K562 (cell line): ENCODE measurements at regions not wholly inside any gene's neighbourhood (a gene's known extent, or its start where the extent isn't known, plus 50 kb on each side); places are given as distances from the start of the nearest gene placed in this dataset.

Experiments used
- BMI1 ChIP-seq: fragments of 150-350 bp; IDR thresholded peaks from 2 replicates; pipeline ENCODE4 v1.6.1; 2014; ENCODE audit warnings: low read length
- C11orf30 ChIP-seq: fragments of 450-650 bp; IDR thresholded peaks from 2 replicates; pipeline ENCODE4 v1.6.1; 2016; ENCODE audit warnings: low read depth, mild to moderate bottlenecking
- HEY1 ChIP-seq: fragments of 250-450 bp; sonication (Bioruptor Pico); IDR thresholded peaks from 2 replicates; pipeline ENCODE4 v1.5.0; 2020; ENCODE audit warnings: mild to moderate bottlenecking, moderate library complexity, borderline replicate concordance
- MAFG ChIP-seq: fragments of 450-650 bp; conservative IDR thresholded peaks from 2 replicates; pipeline ENCODE4 v1.6.1; 2016; ENCODE audit warnings: missing genetic modification characterization, missing compliant biosample characterization
- MNT ChIP-seq, 2 experiments: fragments of 450-650 bp; conservative IDR thresholded peaks; 2 replicates each; pipeline ENCODE4 v1.6.1; 2017; ENCODE audit warnings: mild to moderate bottlenecking in 2 of 2, moderate library complexity in 2 of 2
- MYC ChIP-seq, 2 experiments: fragments of 250-450 bp in 1 of 2; sonication (Bioruptor Pico) in 1 of 2; IDR thresholded peaks; 2 replicates each; pipeline versions ENCODE4 v1.5.1 to v1.6.1; 2012 to 2021; ENCODE audit warnings: low read depth in 2 of 2, borderline replicate concordance in 1 of 2, improper control_type of control experiment in 1 of 2, low read length in 1 of 2, mild to moderate bottlenecking in 1 of 2, moderate library complexity in 1 of 2
- NR2C1 ChIP-seq, 2 experiments: fragments of 450-650 bp; IDR thresholded peaks; 2 replicates each; pipeline ENCODE4 v1.6.1; 2017; ENCODE audit warnings: mild to moderate bottlenecking in 2 of 2, antibody characterized with exemption in 1 of 2, inconsistent platforms in 1 of 2, missing compliant biosample characterization in 1 of 2, missing genetic modification characterization in 1 of 2
- PML ChIP-seq: IDR thresholded peaks from 2 replicates; pipeline ENCODE4 v1.6.1; 2012; ENCODE audit warnings: low read length, inconsistent platforms
- POLR2A ChIP-seq: fragments of 450-650 bp; conservative IDR thresholded peaks from 2 replicates; pipeline ENCODE4 v1.6.1; 2016
- PURB ChIP-seq: sonication (generic); formaldehyde crosslinking; IDR thresholded peaks from 2 replicates; pipeline ENCODE4 v1.9.0; 2021; ENCODE audit warnings: low read depth, mild to moderate bottlenecking, missing genetic modification reagents
- RBFOX2 ChIP-seq: fragments of 200-400 bp; formaldehyde crosslinking; IDR thresholded peaks from 2 replicates; pipeline ENCODE4 v1.6.1; 2017; ENCODE audit warnings: low read depth, mild to moderate bottlenecking, low read length, moderate library complexity
- SRF ChIP-seq, 2 experiments: fragments of 250-450, 450-650 bp in 1 of 2; sonication (Bioruptor Pico) in 1 of 2; sonication (generic) in 1 of 2; formaldehyde crosslinking; IDR thresholded peaks; 2 replicates each; pipeline versions ENCODE4 v1.5.0 to v1.5.1; 2020 to 2022; ENCODE audit warnings: mild to moderate bottlenecking in 1 of 2, missing genetic modification reagents in 1 of 2
- TFAP4 ChIP-seq: sonication (generic); formaldehyde crosslinking; IDR thresholded peaks from 2 replicates; pipeline ENCODE4 v1.8.0; 2022; ENCODE audit warnings: missing genetic modification reagents, mild to moderate bottlenecking, moderate library complexity, borderline replicate concordance
- ZNF436 ChIP-seq: fragments of 250-450, 450-650 bp; sonication (Bioruptor Pico); formaldehyde crosslinking; IDR thresholded peaks from 2 replicates; pipeline ENCODE4 v1.7.0; 2020; ENCODE audit warnings: mild to moderate bottlenecking
- ZNF644 ChIP-seq: fragments of 200-800 bp; sonication (Bioruptor generic); IDR thresholded peaks from 2 replicates; pipeline ENCODE4 v1.6.1; 2016; ENCODE audit warnings: low read depth, missing genetic modification characterization, missing compliant biosample characterization
- ZNF668 ChIP-seq: fragments of 250-450 bp; sonication (Bioruptor Pico); IDR thresholded peaks from 2 replicates; pipeline ENCODE4 v1.8.0; 2022; ENCODE audit warnings: mild to moderate bottlenecking, inconsistent platforms
- ZNF76 ChIP-seq: fragments of 250-450 bp; sonication (Bioruptor Pico); IDR thresholded peaks from 2 replicates; pipeline ENCODE4 v1.4.0; 2020; ENCODE audit warnings: mild to moderate bottlenecking, moderate library complexity, borderline replicate concordance
- ZNF766 ChIP-seq: fragments of 200-800 bp; sonication (Bioruptor generic); conservative IDR thresholded peaks from 2 replicates; pipeline ENCODE4 v1.6.1; 2016; ENCODE audit warnings: missing genetic modification characterization, missing compliant biosample characterization
- TF ChIP-seq, protein P1 (sequence below): IDR thresholded peaks from 3 replicates; pipeline ENCODE4 v1.6.1; 2011; ENCODE audit warnings: borderline replicate concordance, mild to moderate bottlenecking, moderate library complexity; ENCODE audit not compliant: insufficient read length; ENCODE audit errors: extremely low read depth
- TF ChIP-seq, protein P2 (sequence below): fragments of 250-450 bp; sonication (Bioruptor Pico); IDR thresholded peaks from 2 replicates; pipeline ENCODE4 v1.8.0; 2021; ENCODE audit warnings: borderline replicate concordance, mild to moderate bottlenecking, moderate library complexity; ENCODE audit not compliant: poor library complexity, severe bottlenecking
- TF ChIP-seq, protein P3 (sequence below): fragments of 450-650 bp; formaldehyde crosslinking; IDR thresholded peaks from 2 replicates; pipeline ENCODE4 v1.4.0; 2020; ENCODE audit warnings: mild to moderate bottlenecking, moderate library complexity

GRCh38 chr19:28535352-28535775, 677.6 kb downstream of the UQCRFS1 start (continued):
- TF ChIP-seq, protein P1, sequence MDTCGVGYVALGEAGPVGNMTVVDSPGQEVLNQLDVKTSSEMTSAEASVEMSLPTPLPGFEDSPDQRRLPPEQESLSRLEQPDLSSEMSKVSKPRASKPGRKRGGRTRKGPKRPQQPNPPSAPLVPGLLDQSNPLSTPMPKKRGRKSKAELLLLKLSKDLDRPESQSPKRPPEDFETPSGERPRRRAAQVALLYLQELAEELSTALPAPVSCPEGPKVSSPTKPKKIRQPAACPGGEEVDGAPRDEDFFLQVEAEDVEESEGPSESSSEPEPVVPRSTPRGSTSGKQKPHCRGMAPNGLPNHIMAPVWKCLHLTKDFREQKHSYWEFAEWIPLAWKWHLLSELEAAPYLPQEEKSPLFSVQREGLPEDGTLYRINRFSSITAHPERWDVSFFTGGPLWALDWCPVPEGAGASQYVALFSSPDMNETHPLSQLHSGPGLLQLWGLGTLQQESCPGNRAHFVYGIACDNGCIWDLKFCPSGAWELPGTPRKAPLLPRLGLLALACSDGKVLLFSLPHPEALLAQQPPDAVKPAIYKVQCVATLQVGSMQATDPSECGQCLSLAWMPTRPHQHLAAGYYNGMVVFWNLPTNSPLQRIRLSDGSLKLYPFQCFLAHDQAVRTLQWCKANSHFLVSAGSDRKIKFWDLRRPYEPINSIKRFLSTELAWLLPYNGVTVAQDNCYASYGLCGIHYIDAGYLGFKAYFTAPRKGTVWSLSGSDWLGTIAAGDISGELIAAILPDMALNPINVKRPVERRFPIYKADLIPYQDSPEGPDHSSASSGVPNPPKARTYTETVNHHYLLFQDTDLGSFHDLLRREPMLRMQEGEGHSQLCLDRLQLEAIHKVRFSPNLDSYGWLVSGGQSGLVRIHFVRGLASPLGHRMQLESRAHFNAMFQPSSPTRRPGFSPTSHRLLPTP, result no peak
- TF ChIP-seq SRF (CRISPR knock-in tag; IDR thresholded peaks at IDR 0.05) (peak in 1 of 2 experiments; percentile 28; a peak in 1 of 4 replicates), BMI1 (no peak), C11orf30 (peak; percentile 86), MYC (IDR thresholded peaks at IDR 0.05; ENCODE audit: low read depth, low read length) (0 out of 2 replicates have a peak, but pooled peaks have one; percentile 12), MYC (CRISPR knock-in tag; IDR thresholded peaks at IDR 0.05; ENCODE audit: borderline replicate concordance, low read depth) (no peak), TFAP4 (peak; percentile 81; the same call in 1 of the 2 replicates), ZNF436 (no peak), PURB (CRISPR knock-in tag) (no peak), MAFG (tag) (peak; percentile 75), ZNF766 (CRISPR knock-in tag) (peak; percentile 99), POLR2A (peak; percentile 65), RBFOX2 (peak; percentile 46; the same call in 1 of the 2 replicates), ZNF644 (tag) (peak; percentile 85), HEY1 (CRISPR knock-in tag) (no peak), ZNF668 (CRISPR knock-in tag) (no peak), PML (peak; percentile 57; the same call in 1 of the 2 replicates), MNT (conservative IDR thresholded peaks at IDR 0.05) (peak in 1 of 2 experiments; percentile 43; a peak in 1 of 4 replicates), ZNF76 (CRISPR knock-in tag) (no peak), NR2C1 (IDR thresholded peaks at IDR 0.05) (no peak), NR2C1 (tag; IDR thresholded peaks at IDR 0.05) (no peak)
- TF ChIP-seq, protein P2, sequence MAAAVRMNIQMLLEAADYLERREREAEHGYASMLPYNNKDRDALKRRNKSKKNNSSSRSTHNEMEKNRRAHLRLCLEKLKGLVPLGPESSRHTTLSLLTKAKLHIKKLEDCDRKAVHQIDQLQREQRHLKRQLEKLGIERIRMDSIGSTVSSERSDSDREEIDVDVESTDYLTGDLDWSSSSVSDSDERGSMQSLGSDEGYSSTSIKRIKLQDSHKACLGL (CRISPR knock-in tag), result no peak
- TF ChIP-seq, protein P3, sequence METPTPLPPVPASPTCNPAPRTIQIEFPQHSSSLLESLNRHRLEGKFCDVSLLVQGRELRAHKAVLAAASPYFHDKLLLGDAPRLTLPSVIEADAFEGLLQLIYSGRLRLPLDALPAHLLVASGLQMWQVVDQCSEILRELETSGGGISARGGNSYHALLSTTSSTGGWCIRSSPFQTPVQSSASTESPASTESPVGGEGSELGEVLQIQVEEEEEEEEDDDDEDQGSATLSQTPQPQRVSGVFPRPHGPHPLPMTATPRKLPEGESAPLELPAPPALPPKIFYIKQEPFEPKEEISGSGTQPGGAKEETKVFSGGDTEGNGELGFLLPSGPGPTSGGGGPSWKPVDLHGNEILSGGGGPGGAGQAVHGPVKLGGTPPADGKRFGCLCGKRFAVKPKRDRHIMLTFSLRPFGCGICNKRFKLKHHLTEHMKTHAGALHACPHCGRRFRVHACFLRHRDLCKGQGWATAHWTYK (CRISPR knock-in tag), result no peak
